ENCODE measurements at regions not wholly inside any gene's neighbourhood (a gene's known extent, or its start where the extent isn't known, plus 50 kb on each side); places are given as distances from the start of the nearest gene placed in this dataset.
"Not testable (repeated sequence)": the region's sequence is repeated elsewhere in the genome, so short reads cannot be mapped to it uniquely, and the experiment has no call there.

GRCh38 chr5:98319299-98320011 lies 454.0 kb upstream of the RGMB start:
- no peaks in the 10 kb centered on the region for H3K36me3 ChIP-seq
- no peak overlapping the region for H3K27ac ChIP-seq
- H3K4me1 ChIP-seq, result no peaks in the 10 kb centered on the region
- H3K9me3 ChIP-seq, result no peaks in the 10 kb centered on the region
- intact Hi-C loops (cut with DNase I; ENCODE audit: low total_unique reads), result no loop called here
- H3K27me3 ChIP-seq, result no peaks in the 10 kb centered on the region
- no peak overlapping the region for H3K4me3 ChIP-seq
- TF ChIP-seq CTCF (IDR thresholded peaks at IDR 0.05) (no peak), POLR2A (IDR thresholded peaks at IDR 0.05) (no peak)
- DNase-seq, result no peak

- no peak for DNase-seq
- H3K9me3 ChIP-seq, result no peaks in the 10 kb centered on the region
- no peaks in the 10 kb centered on the region for H3K4me1 ChIP-seq
- TF ChIP-seq CTCF (IDR thresholded peaks at IDR 0.05), result no peak
- TF ChIP-seq POLR2A (IDR thresholded peaks at IDR 0.05), result no peak
- H3K27ac ChIP-seq, result no peak overlapping the region
- no peaks in the 10 kb centered on the region for H3K36me3 ChIP-seq
- intact Hi-C loops (cut with DNase I; ENCODE audit: low total_unique reads), result no loop called here
- H3K27me3 ChIP-seq, result no peaks in the 10 kb centered on the region
- no peak overlapping the region for H3K4me3 ChIP-seq
These were observed 453.1 kb upstream of the RGMB start for GRCh38 chr5:98320343-98320742.

- Histone ChIP-seq H3K27ac (no peak overlapping the region), H3K27me3 (no peaks in the 10 kb centered on the region), H3K4me1 (no peaks in the 10 kb centered on the region), H3K36me3 (no peaks in the 10 kb centered on the region), H3K9me3 (no peaks in the 10 kb centered on the region), H3K4me3 (no peak overlapping the region)
- DNase-seq, result no peak
- intact Hi-C loops (cut with DNase I; ENCODE audit: low total_unique reads), result no loop called here
- TF ChIP-seq CTCF (IDR thresholded peaks at IDR 0.05) (no peak), POLR2A (IDR thresholded peaks at IDR 0.05) (no peak)
These were observed 452.1 kb upstream of the RGMB start for GRCh38 chr5:98321361-98321760.

GRCh38 chr5:98325187-98325586 lies 448.3 kb upstream of the RGMB start:
- DNase-seq; H3K27ac ChIP-seq; H3K9me3 ChIP-seq; H3K36me3 ChIP-seq; intact Hi-C loops (cut with DNase I; ENCODE audit: low total_unique reads); H3K4me3 ChIP-seq; H3K4me1 ChIP-seq; H3K27me3 ChIP-seq: not testable (repeated sequence)

- TF ChIP-seq POLR2A (IDR thresholded peaks at IDR 0.05) (no peak), CTCF (IDR thresholded peaks at IDR 0.05) (no peak)
- H3K4me1 ChIP-seq, result no peaks in the 10 kb centered on the region
- no peaks in the 10 kb centered on the region for H3K36me3 ChIP-seq
- no peak overlapping the region for H3K27ac ChIP-seq
- intact Hi-C loops (cut with DNase I; ENCODE audit: low total_unique reads), result no loop called here
- no peaks in the 10 kb centered on the region for H3K9me3 ChIP-seq
- no peak for DNase-seq
- no peaks in the 10 kb centered on the region for H3K27me3 ChIP-seq
- no peak overlapping the region for H3K4me3 ChIP-seq
These were observed 445.4 kb upstream of the RGMB start for GRCh38 chr5:98328015-98328414.

GRCh38 chr5:98330871-98331270 lies 442.6 kb upstream of the RGMB start:
- H3K9me3 ChIP-seq, result no peaks in the 10 kb centered on the region
- no peaks in the 10 kb centered on the region for H3K36me3 ChIP-seq
- intact Hi-C loops (cut with DNase I; ENCODE audit: low total_unique reads), result no loop called here
- no peaks in the 10 kb centered on the region for H3K4me1 ChIP-seq
- H3K27me3 ChIP-seq, result no peaks in the 10 kb centered on the region
- no peak overlapping the region for H3K4me3 ChIP-seq
- no peak for DNase-seq
- H3K27ac ChIP-seq, result no peak overlapping the region
- no peak for TF ChIP-seq CTCF (IDR thresholded peaks at IDR 0.05)
- TF ChIP-seq POLR2A (IDR thresholded peaks at IDR 0.05), result no peak

Measured in uterus (tissue), 3 donors.